WTC11 (cell line): ENCODE measurements at regions not wholly inside any gene's neighbourhood (a gene's known extent, or its start where the extent isn't known, plus 50 kb on each side); places are given as distances from the start of the nearest gene placed in this dataset.

ENCODE experiments used
- ATAC-seq: fragments of 200-7000 bp; cut with Tn5 transposase; 2 replicates; pipeline ENCODE4 v1.10.0; 2021; ENCODE audit warnings: mild to moderate bottlenecking, moderate library complexity
- CTCF ChIA-PET: fragments of 300-600 bp; sonication (Branson Sonifier 250); formaldehyde crosslinking; loops from one replicate; lab custom pipeline; 2021; ENCODE audit warnings: antibody characterized with exemption; lab: Charles Lee
- POLR2A ChIA-PET: fragments of 350-600 bp; sonication (Branson Sonifier 250); formaldehyde crosslinking; loops from one replicate; lab custom pipeline; 2021; ENCODE audit warnings: antibody characterized with exemption; lab: Charles Lee
- DNase-seq: peaks from one replicate; pipeline ENCODE4 v3.0.0; 2021; ENCODE audit warnings: low spot score
- H3K27ac Mint-ChIP-seq: 2 replicates; pipeline ENCODE4 v1.8.0; 2021; ENCODE audit warnings: mixed read lengths
- H3K27me3 Mint-ChIP-seq: 2 replicates; pipeline ENCODE4 v1.8.0; 2021; ENCODE audit warnings: low read depth, mild to moderate bottlenecking, moderate library complexity, mixed read lengths
- H3K36me3 Mint-ChIP-seq: 2 replicates; pipeline ENCODE4 v1.8.0; 2021; ENCODE audit warnings: mixed read lengths
- H3K4me1 Mint-ChIP-seq: 2 replicates; pipeline ENCODE4 v1.8.0; 2022; ENCODE audit warnings: mixed read lengths
- H3K4me3 Mint-ChIP-seq: 2 replicates; pipeline ENCODE4 v1.8.0; 2021; ENCODE audit warnings: mild to moderate bottlenecking, moderate library complexity, mixed read lengths
- H3K9me3 Mint-ChIP-seq: 2 replicates; pipeline ENCODE4 v1.8.0; 2021; ENCODE audit warnings: mixed read lengths
- AR ChIP-seq: fragments of 250-450 bp; sonication (Bioruptor Pico); IDR thresholded peaks from 2 replicates; pipeline ENCODE4 v1.9.0; 2021; ENCODE audit warnings: mild to moderate bottlenecking
- EMX1 ChIP-seq: fragments of 250-450 bp; sonication (Bioruptor Pico); IDR thresholded peaks from 2 replicates; pipeline ENCODE4 v1.8.0; 2021; ENCODE audit warnings: mild to moderate bottlenecking
- ERG ChIP-seq: fragments of 250-450 bp; sonication (Bioruptor Pico); IDR thresholded peaks from 2 replicates; pipeline ENCODE4 v1.8.0; 2021; ENCODE audit warnings: mild to moderate bottlenecking
- ETV6 ChIP-seq: sonication (generic); formaldehyde crosslinking; IDR thresholded peaks from 2 replicates; pipeline ENCODE4 v1.8.1; 2022; ENCODE audit warnings: mild to moderate bottlenecking, missing genetic modification reagents
- FOXJ3 ChIP-seq: sonication (generic); formaldehyde crosslinking; IDR thresholded peaks from 2 replicates; pipeline ENCODE4 v1.9.0; 2021; ENCODE audit warnings: missing genetic modification reagents, mild to moderate bottlenecking, borderline replicate concordance
- GRHL2 ChIP-seq: fragments of 250-450 bp; sonication (Bioruptor Pico); IDR thresholded peaks from 2 replicates; pipeline ENCODE4 v1.8.0; 2022; ENCODE audit warnings: mild to moderate bottlenecking, moderate library complexity; ENCODE audit not compliant: insufficient replicate concordance, severe bottlenecking
- GTF2I ChIP-seq: fragments of 250-450 bp; sonication (Bioruptor Pico); conservative IDR thresholded peaks from 2 replicates; pipeline ENCODE4 v1.4.0; 2021; ENCODE audit warnings: mild to moderate bottlenecking
- HMGXB4 ChIP-seq: sonication (generic); formaldehyde crosslinking; IDR thresholded peaks from 2 replicates; pipeline ENCODE4 v1.8.1; 2023; ENCODE audit warnings: mild to moderate bottlenecking, moderate library complexity, missing genetic modification reagents
- MYBL2 ChIP-seq: sonication (generic); formaldehyde crosslinking; IDR thresholded peaks from 2 replicates; pipeline ENCODE4 v1.8.1; 2023; ENCODE audit warnings: mild to moderate bottlenecking, moderate library complexity, missing genetic modification reagents
- NFE2L1 ChIP-seq: sonication (generic); formaldehyde crosslinking; IDR thresholded peaks from 2 replicates; pipeline ENCODE4 v1.8.1; 2023; ENCODE audit warnings: missing genetic modification reagents
- NR3C1 ChIP-seq: sonication (generic); formaldehyde crosslinking; conservative IDR thresholded peaks from 2 replicates; pipeline ENCODE4 v1.8.1; 2023; ENCODE audit warnings: low read depth, mild to moderate bottlenecking, missing genetic modification reagents
- SMAD4 ChIP-seq: sonication (generic); formaldehyde crosslinking; IDR thresholded peaks from 2 replicates; pipeline ENCODE4 v1.8.0; 2022; ENCODE audit warnings: mild to moderate bottlenecking, missing genetic modification reagents
- ZNF317 ChIP-seq: sonication (generic); formaldehyde crosslinking; IDR thresholded peaks from 2 replicates; pipeline ENCODE4 v1.8.1; 2023; ENCODE audit warnings: low read depth, mild to moderate bottlenecking, moderate library complexity, missing genetic modification reagents, borderline replicate concordance
- ZNF416 ChIP-seq: fragments of 250-450 bp; sonication (Bioruptor Pico); IDR thresholded peaks from 2 replicates; pipeline ENCODE4 v1.9.0; 2021; ENCODE audit warnings: mild to moderate bottlenecking, inconsistent platforms
- ZNF512 ChIP-seq: sonication (generic); formaldehyde crosslinking; IDR thresholded peaks from 2 replicates; pipeline ENCODE4 v1.8.1; 2022; ENCODE audit warnings: missing genetic modification reagents, borderline replicate concordance
- ZNF532 ChIP-seq: fragments of 250-450 bp; sonication (Bioruptor Pico); IDR thresholded peaks from 2 replicates; pipeline ENCODE4 v1.9.0; 2021; ENCODE audit warnings: mild to moderate bottlenecking, borderline replicate concordance

- no peak for TF ChIP-seq ZNF532 (CRISPR knock-in tag)
- peak; percentile 95 for TF ChIP-seq NFE2L1 (CRISPR knock-in tag)
- TF ChIP-seq ZNF317 = no peak
- peak; percentile 100 for TF ChIP-seq ETV6 (CRISPR knock-in tag)
These were observed 882.6 kb downstream of the TRIML1 start (continued) for GRCh38 chr4:189021831-189022230.

GRCh38 chr4:189022440-189023035, 883.3 kb downstream of the TRIML1 start:
- ATAC-seq (no peak), DNase-seq (no peak)
- ChIA-PET CTCF (interaction anchor here (0.6 to 0.8 kb wide), 2 partner anchors 39 to 314 kb away, joined by 3 read pairs; no protein-coding TSS in a partner anchor), POLR2A (no interaction called here)
- Mint-ChIP-seq H3K36me3 (no peaks in the 10 kb centered on the region), H3K27ac (no peak overlapping the region), H3K27me3 (no peaks in the 10 kb centered on the region), H3K4me3 (no peak overlapping the region), H3K9me3 (0 out of 2 replicates have a peak, but pooled peaks cover 5% of the 10 kb centered on the region), H3K4me1 (peaks cover 20% of the 10 kb centered on the region)
- TF ChIP-seq AR (CRISPR knock-in tag) = no peak

- Mint-ChIP-seq H3K4me1 (peaks cover 6% of the 10 kb centered on the region), H3K9me3 (no peaks in the 10 kb centered on the region), H3K4me3 (no peak overlapping the region), H3K36me3 (no peaks in the 10 kb centered on the region)
- CTCF ChIA-PET = no interaction called here
- DNase-seq (no peak), ATAC-seq (no peak)
- TF ChIP-seq FOXJ3 (CRISPR knock-in tag) (no peak), SMAD4 (no peak), ZNF512 (CRISPR knock-in tag) (no peak), EMX1 (CRISPR knock-in tag) (no peak), MYBL2 (CRISPR knock-in tag) (no peak), NR3C1 (CRISPR knock-in tag) (no peak), ZNF416 (no peak), ERG (CRISPR knock-in tag) (no peak), GTF2I (CRISPR knock-in tag) (no peak), HMGXB4 (CRISPR knock-in tag) (no peak), AR (CRISPR knock-in tag) (no peak), GRHL2 (no peak)
- TF ChIP-seq, all 79 proteins: peak for 0
- POLR2A ChIA-PET = no interaction called here
- Mint-ChIP-seq H3K27me3 (no peaks in the 10 kb centered on the region), H3K27ac (no peak overlapping the region)
These were observed 890.8 kb downstream of the TRIML1 start for GRCh38 chr4:189029976-189030504.
